ENCODE measurements at regions not wholly inside any gene's neighbourhood (a gene's known extent, or its start where the extent isn't known, plus 50 kb on each side); places are given as distances from the start of the nearest gene placed in this dataset.

- no peak for TF ChIP-seq CTCF (IDR thresholded peaks at IDR 0.05)
Measured at GRCh38 chr20:11077226-11077625, 403.4 kb upstream of the JAG1 start.

DNA sequence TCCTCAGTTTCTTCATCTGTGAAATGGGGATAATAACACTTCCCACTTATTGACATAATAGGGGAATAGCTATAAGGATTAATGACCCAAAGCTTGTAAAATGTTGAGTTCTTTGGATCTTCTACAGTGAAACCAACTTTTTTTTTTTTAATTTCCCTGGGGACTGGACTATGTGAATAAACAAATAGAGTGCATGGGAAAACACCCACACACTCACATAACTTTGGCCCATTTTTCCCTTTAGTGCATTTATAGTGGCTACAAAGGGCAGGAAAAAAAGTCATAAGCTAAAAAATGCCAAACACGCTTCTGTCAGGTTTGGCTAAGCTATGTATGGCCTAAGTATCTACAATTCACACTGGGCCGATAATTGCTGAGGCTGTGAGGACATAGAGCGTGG, 406.2 kb upstream of the JAG1 start:
- H3K27ac ChIP-seq, result no peak overlapping the region
- no peak for TF ChIP-seq CTCF (IDR thresholded peaks at IDR 0.05)
- DNase-seq, result no peak
- intact Hi-C loops (cut with DNase I), result no loop called here
- no peak for ATAC-seq
- H3K4me3 ChIP-seq, result no peak overlapping the region
- no peaks in the 10 kb centered on the region for H3K27me3 ChIP-seq
- H3K9me3 ChIP-seq, result no peaks in the 10 kb centered on the region
- H3K4me1 ChIP-seq, result no peaks in the 10 kb centered on the region
- H3K36me3 ChIP-seq, result no peaks in the 10 kb centered on the region

More at GRCh38 chr20:11077226-11077625, 403.4 kb upstream of the JAG1 start:
- no peak overlapping the region for H3K4me3 ChIP-seq
- no peaks in the 10 kb centered on the region for H3K27me3 ChIP-seq
- no peaks in the 10 kb centered on the region for H3K4me1 ChIP-seq
- H3K9me3 ChIP-seq, result no peaks in the 10 kb centered on the region
- intact Hi-C loops (cut with DNase I), result no loop called here
- H3K36me3 ChIP-seq, result no peaks in the 10 kb centered on the region
- H3K27ac ChIP-seq, result no peak overlapping the region
- DNase-seq, result no peak
- no peak for ATAC-seq

DNA sequence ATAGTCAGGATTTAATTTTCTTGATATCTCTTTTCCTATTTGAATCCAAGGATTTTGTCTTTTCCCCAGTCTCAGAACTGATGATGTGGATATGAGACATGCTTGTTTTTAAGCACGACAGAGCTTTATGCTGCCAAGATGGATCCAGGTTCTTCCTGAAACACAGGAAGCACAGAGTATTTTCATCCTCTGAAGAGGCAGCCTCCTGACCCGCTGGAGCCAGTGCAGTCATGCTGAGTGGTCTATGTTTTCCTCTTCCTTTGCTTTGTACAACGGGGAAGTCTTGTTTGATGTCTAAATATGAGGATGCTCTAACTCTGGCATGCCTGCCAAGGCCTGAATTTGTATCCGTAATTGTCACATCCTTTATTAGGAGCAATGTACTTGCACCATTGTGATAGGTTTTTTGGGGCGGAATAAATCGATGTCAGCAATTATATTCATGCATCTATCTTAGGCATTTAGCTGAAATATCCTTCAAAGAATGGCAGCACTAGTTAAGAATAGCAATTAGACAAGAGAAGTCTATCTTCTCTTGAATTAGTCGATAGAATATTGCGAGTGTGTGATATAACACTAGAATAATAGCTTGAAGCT, 407.1 kb upstream of the JAG1 start:
- Histone ChIP-seq H3K36me3 (no peaks in the 10 kb centered on the region), H3K27ac (no peak overlapping the region), H3K4me3 (no peak overlapping the region), H3K4me1 (no peaks in the 10 kb centered on the region), H3K27me3 (no peaks in the 10 kb centered on the region), H3K9me3 (no peaks in the 10 kb centered on the region)
- intact Hi-C loops (cut with DNase I), result no loop called here
- ATAC-seq (peak; percentile 26), DNase-seq (peak in 1 of 4 donors; percentile 12)
- TF ChIP-seq CTCF (IDR thresholded peaks at IDR 0.05), result no peak

GRCh38 chr20:11083841-11084240, 410.0 kb upstream of the JAG1 start:
- no peak for TF ChIP-seq CTCF (IDR thresholded peaks at IDR 0.05)
- Histone ChIP-seq H3K36me3 (no peaks in the 10 kb centered on the region), H3K27me3 (no peaks in the 10 kb centered on the region), H3K9me3 (no peaks in the 10 kb centered on the region), H3K4me1 (no peaks in the 10 kb centered on the region), H3K4me3 (no peak overlapping the region), H3K27ac (no peak overlapping the region)
- intact Hi-C loops (cut with DNase I), result no loop called here
- DNase-seq, result no peak
- ATAC-seq, result no peak

DNA sequence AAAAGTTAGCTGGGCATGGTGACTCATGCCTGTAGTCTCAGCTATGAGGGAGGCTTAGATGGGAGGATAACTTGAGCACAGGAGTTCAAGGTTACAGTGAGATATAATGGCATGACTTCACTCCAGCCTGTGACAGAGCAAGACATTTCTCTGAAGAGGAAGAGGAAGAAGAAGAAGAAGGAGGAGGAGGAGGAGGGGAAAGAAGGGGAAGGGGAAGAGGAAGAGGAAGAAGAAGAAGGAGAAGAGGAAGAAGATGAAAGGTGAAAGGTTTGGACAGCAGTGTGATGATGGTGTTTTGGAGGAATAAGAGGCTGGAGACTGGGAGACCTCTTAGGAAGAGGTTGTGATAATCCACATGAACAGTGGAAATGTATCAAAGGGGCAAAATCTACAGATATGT, 410.7 kb upstream of the JAG1 start:
- no peak for TF ChIP-seq CTCF (IDR thresholded peaks at IDR 0.05)
- ATAC-seq (no peak), DNase-seq (no peak)
- Histone ChIP-seq H3K27me3 (no peaks in the 10 kb centered on the region), H3K36me3 (no peaks in the 10 kb centered on the region), H3K4me3 (no peak overlapping the region), H3K4me1 (no peaks in the 10 kb centered on the region), H3K27ac (no peak overlapping the region), H3K9me3 (no peaks in the 10 kb centered on the region)
- intact Hi-C loops (cut with DNase I), result no loop called here
